ENCODE measurements at regions not wholly inside any gene's neighbourhood (a gene's known extent, or its start where the extent isn't known, plus 50 kb on each side); places are given as distances from the start of the nearest gene placed in this dataset.

DNA sequence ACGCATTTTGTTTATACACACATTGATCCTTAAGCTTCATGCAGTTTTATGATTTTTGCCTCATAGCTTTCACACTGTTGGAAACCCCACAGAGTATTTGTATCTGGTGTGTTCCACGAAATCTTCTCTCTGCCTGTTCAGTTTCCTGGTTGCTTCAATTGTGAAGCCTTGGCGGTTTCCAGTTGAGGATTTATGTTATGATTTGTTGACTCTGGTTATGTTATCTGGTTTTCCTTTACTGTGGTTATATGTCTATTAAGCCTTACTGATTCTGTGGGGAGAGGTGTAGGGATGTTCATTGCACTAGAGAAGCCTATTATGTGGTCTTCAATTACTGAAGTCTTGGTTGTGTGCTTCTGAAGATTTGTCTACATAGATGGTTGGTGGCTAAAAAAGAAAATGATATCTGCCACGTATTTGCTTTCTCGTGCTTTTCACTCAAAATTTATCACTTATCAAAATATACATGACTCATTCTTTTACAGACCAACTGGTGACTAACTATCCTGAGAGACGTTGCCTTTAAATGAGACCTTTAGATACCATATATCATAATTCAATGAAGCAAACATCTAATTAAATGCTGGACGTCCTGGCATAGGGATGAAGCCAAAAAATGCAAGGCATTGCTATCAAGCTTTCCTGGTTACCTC lies 488.0 kb upstream of the B3GALT2 start:
- H3K4me1 ChIP-seq (ENCODE audit: control insufficient read depth in 1 of 2, insufficient read depth in 2 of 2, low read length in 2 of 2): no peaks in the 10 kb centered on the region
- H3K27me3 ChIP-seq (ENCODE audit: insufficient read depth, low read length): no peaks in the 10 kb centered on the region
- ATAC-seq: no peak
- no peak overlapping the region for H3K4me2 ChIP-seq (ENCODE audit: low read length)
- TF ChIP-seq RAD21 (IDR thresholded peaks at IDR 0.05; ENCODE audit: low read depth): no peak
- no peaks in the 10 kb centered on the region for H3K36me3 ChIP-seq (ENCODE audit: control insufficient read depth in 1 of 2, insufficient read depth in 2 of 2, low read length in 2 of 2)
- H2AFZ ChIP-seq (ENCODE audit: low read depth, low read length, poor library complexity, severe bottlenecking): no peak overlapping the region
- POLR2A ChIA-PET: no interaction called here
- no peaks in the 10 kb centered on the region for H3K9me3 ChIP-seq (ENCODE audit: control insufficient read depth in 1 of 2, insufficient read depth in 1 of 2, low read depth in 1 of 2, low read length in 2 of 2)
- DNase-seq (ENCODE audit: low read depth, low spot score): no peak
- CTCF ChIA-PET: no interaction called here
- H3K4me3 ChIP-seq (replicated peaks in 1 of 2; ENCODE audit: low read depth in 1 of 2, low read length in 2 of 2): no peak overlapping the region
- no peak overlapping the region for H3K9ac ChIP-seq (ENCODE audit: low read length)
- RAD21 ChIA-PET (ENCODE audit: low non-redundant PET in 1 of 2, low total read pairs in 2 of 2, uncharacterized antibody in 2 of 2, unreplicated experiment in 2 of 2): no interaction called here
- H4K20me1 ChIP-seq (ENCODE audit: insufficient read depth): no peaks in the 10 kb centered on the region
- no TSS peak for BruUV-seq (replicated peaks)
- intact Hi-C loops (cut with micrococcal nuclease): no loop called here
- no peaks in the 10 kb centered on the region for H3K79me2 ChIP-seq (ENCODE audit: insufficient read depth, low read length)
- H3K27ac ChIP-seq (ENCODE audit: low read depth, low read length): no peak overlapping the region
- H3K9me2 ChIP-seq (ENCODE audit: insufficient read depth): no peaks in the 10 kb centered on the region

- no peaks in the 10 kb centered on the region for H3K9me2 ChIP-seq (ENCODE audit: insufficient read depth)
- TF ChIP-seq, protein P1, sequence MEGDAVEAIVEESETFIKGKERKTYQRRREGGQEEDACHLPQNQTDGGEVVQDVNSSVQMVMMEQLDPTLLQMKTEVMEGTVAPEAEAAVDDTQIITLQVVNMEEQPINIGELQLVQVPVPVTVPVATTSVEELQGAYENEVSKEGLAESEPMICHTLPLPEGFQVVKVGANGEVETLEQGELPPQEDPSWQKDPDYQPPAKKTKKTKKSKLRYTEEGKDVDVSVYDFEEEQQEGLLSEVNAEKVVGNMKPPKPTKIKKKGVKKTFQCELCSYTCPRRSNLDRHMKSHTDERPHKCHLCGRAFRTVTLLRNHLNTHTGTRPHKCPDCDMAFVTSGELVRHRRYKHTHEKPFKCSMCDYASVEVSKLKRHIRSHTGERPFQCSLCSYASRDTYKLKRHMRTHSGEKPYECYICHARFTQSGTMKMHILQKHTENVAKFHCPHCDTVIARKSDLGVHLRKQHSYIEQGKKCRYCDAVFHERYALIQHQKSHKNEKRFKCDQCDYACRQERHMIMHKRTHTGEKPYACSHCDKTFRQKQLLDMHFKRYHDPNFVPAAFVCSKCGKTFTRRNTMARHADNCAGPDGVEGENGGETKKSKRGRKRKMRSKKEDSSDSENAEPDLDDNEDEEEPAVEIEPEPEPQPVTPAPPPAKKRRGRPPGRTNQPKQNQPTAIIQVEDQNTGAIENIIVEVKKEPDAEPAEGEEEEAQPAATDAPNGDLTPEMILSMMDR (IDR thresholded peaks at IDR 0.05 in 2 of 3, conservative IDR thresholded peaks at IDR 0.05 in 1 of 3; ENCODE audit: borderline replicate concordance in 1 of 3, insufficient read depth in 1 of 3, low read depth in 2 of 3, low read length in 2 of 3): no peak
- TF ChIP-seq JUND (IDR thresholded peaks at IDR 0.05) (no peak), SP1 (IDR thresholded peaks at IDR 0.05; ENCODE audit: low read depth) (no peak), CBX3 (IDR thresholded peaks at IDR 0.05; ENCODE audit: low read depth) (no peak), ELF1 (IDR thresholded peaks at IDR 0.05; ENCODE audit: borderline replicate concordance, low read depth) (no peak), YY1 (IDR thresholded peaks at IDR 0.05; ENCODE audit: extremely low read depth, insufficient replicate concordance, low read depth, low read length) (no peak), ATF3 (IDR thresholded peaks at IDR 0.05) (no peak), SRF (IDR thresholded peaks at IDR 0.05; ENCODE audit: low read depth) (no peak), ZFX (IDR thresholded peaks at IDR 0.05) (no peak), SIN3A (IDR thresholded peaks at IDR 0.05; ENCODE audit: low read depth) (no peak), RAD21 (IDR thresholded peaks at IDR 0.05; ENCODE audit: low read depth) (no peak), POLR2A (IDR thresholded peaks at IDR 0.05; ENCODE audit: borderline replicate concordance, extremely low read depth, insufficient read depth, insufficient read length) (no peak), POLR2AphosphoS5 (IDR thresholded peaks at IDR 0.05; ENCODE audit: low read depth, low read length) (no peak)
- TF ChIP-seq, protein P2, sequence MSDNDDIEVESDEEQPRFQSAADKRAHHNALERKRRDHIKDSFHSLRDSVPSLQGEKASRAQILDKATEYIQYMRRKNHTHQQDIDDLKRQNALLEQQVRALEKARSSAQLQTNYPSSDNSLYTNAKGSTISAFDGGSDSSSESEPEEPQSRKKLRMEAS (IDR thresholded peaks at IDR 0.05): no peak
- TF ChIP-seq, protein P3, sequence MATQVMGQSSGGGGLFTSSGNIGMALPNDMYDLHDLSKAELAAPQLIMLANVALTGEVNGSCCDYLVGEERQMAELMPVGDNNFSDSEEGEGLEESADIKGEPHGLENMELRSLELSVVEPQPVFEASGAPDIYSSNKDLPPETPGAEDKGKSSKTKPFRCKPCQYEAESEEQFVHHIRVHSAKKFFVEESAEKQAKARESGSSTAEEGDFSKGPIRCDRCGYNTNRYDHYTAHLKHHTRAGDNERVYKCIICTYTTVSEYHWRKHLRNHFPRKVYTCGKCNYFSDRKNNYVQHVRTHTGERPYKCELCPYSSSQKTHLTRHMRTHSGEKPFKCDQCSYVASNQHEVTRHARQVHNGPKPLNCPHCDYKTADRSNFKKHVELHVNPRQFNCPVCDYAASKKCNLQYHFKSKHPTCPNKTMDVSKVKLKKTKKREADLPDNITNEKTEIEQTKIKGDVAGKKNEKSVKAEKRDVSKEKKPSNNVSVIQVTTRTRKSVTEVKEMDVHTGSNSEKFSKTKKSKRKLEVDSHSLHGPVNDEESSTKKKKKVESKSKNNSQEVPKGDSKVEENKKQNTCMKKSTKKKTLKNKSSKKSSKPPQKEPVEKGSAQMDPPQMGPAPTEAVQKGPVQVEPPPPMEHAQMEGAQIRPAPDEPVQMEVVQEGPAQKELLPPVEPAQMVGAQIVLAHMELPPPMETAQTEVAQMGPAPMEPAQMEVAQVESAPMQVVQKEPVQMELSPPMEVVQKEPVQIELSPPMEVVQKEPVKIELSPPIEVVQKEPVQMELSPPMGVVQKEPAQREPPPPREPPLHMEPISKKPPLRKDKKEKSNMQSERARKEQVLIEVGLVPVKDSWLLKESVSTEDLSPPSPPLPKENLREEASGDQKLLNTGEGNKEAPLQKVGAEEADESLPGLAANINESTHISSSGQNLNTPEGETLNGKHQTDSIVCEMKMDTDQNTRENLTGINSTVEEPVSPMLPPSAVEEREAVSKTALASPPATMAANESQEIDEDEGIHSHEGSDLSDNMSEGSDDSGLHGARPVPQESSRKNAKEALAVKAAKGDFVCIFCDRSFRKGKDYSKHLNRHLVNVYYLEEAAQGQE (IDR thresholded peaks at IDR 0.05; ENCODE audit: low read depth): no peak
- no TSS peak for BruUV-seq (replicated peaks)
- ATAC-seq (no peak), DNase-seq (ENCODE audit: low read depth, low spot score) (no peak)
- no peak overlapping the region for H3K4me3 ChIP-seq (replicated peaks in 1 of 2; ENCODE audit: low read depth in 1 of 2, low read length in 2 of 2)
- H3K36me3 ChIP-seq (ENCODE audit: control insufficient read depth in 1 of 2, insufficient read depth in 2 of 2, low read length in 2 of 2): no peaks in the 10 kb centered on the region
- H3K27ac ChIP-seq (ENCODE audit: low read depth, low read length): no peak overlapping the region
- H3K9ac ChIP-seq (ENCODE audit: low read length): no peak overlapping the region
- H3K4me1 ChIP-seq (ENCODE audit: control insufficient read depth in 1 of 2, insufficient read depth in 2 of 2, low read length in 2 of 2): no peaks in the 10 kb centered on the region
- ChIA-PET POLR2A (no interaction called here), RAD21 (ENCODE audit: low non-redundant PET in 1 of 2, low total read pairs in 2 of 2, uncharacterized antibody in 2 of 2, unreplicated experiment in 2 of 2) (no interaction called here), CTCF (no interaction called here)
- H3K9me3 ChIP-seq (ENCODE audit: control insufficient read depth in 1 of 2, insufficient read depth in 1 of 2, low read depth in 1 of 2, low read length in 2 of 2): no peaks in the 10 kb centered on the region
- intact Hi-C loops (cut with micrococcal nuclease): no loop called here
- no peaks in the 10 kb centered on the region for H3K27me3 ChIP-seq (ENCODE audit: insufficient read depth, low read length)
- no peaks in the 10 kb centered on the region for H4K20me1 ChIP-seq (ENCODE audit: insufficient read depth)
- H2AFZ ChIP-seq (ENCODE audit: low read depth, low read length, poor library complexity, severe bottlenecking): no peak overlapping the region
- no peak overlapping the region for H3K4me2 ChIP-seq (ENCODE audit: low read length)
- no peaks in the 10 kb centered on the region for H3K79me2 ChIP-seq (ENCODE audit: insufficient read depth, low read length)
These were observed 480.2 kb upstream of the B3GALT2 start for GRCh38 chr1:193666485-193667083.

Measured in HCT116 (cell line).